Activated B cell treated with CpG ODN at 0.5 μM for 24 hours (primary cell): ENCODE measurements at regions not wholly inside any gene's neighbourhood (a gene's known extent, or its start where the extent isn't known, plus 50 kb on each side); places are given as distances from the start of the nearest gene placed in this dataset.

Experiments
- ATAC-seq: fragments of 200-7000 bp; cut with Tn5 transposase; one replicate; pipeline ENCODE4 v1.10.0; 2021; ENCODE audit warnings: low read depth, mild to moderate bottlenecking, moderate library complexity
- CTCF ChIA-PET: fragments of 350-600 bp; sonication (Branson Sonifier 250); formaldehyde crosslinking; loops from one replicate; lab custom pipeline; 2021; ENCODE audit warnings: antibody characterized with exemption; lab: Charles Lee
- POLR2A ChIA-PET: fragments of 350-600 bp; sonication (Branson Sonifier 250); formaldehyde crosslinking; loops from one replicate; lab custom pipeline; 2021; ENCODE audit warnings: antibody characterized with exemption; lab: Charles Lee
- DNase-seq: peaks from one replicate; pipeline ENCODE4 v3.0.0; 2022
- H3K27ac Mint-ChIP-seq: one replicate; pipeline ENCODE4 v1.8.0; 2020; ENCODE audit warnings: mixed read lengths
- H3K27me3 Mint-ChIP-seq: one replicate; pipeline ENCODE4 v1.8.0; 2021; ENCODE audit warnings: mixed read lengths
- H3K36me3 Mint-ChIP-seq: one replicate; pipeline ENCODE4 v1.8.0; 2021; ENCODE audit warnings: low read depth, mixed read lengths
- H3K4me1 Mint-ChIP-seq: one replicate; pipeline ENCODE4 v1.8.0; 2021; ENCODE audit warnings: mixed read lengths
- H3K4me3 Mint-ChIP-seq: one replicate; pipeline ENCODE4 v1.8.0; 2020; ENCODE audit warnings: mild to moderate bottlenecking, mixed read lengths
- H3K9me3 Mint-ChIP-seq: one replicate; pipeline ENCODE4 v1.8.0; 2020; ENCODE audit warnings: mixed read lengths
- intact Hi-C: fragments of 100-400 bp; cut with micrococcal nuclease; formaldehyde crosslinking; loops from one replicate; pipeline ENCODE4 v1.15.1; 2024
- TF ChIP-seq, protein P1 (sequence below): fragments of 200-600 bp; IDR thresholded peaks from one replicate; pipeline ENCODE4 v1.8.0; 2022; ENCODE audit warnings: antibody characterized with exemption, mild to moderate bottlenecking

DNA sequence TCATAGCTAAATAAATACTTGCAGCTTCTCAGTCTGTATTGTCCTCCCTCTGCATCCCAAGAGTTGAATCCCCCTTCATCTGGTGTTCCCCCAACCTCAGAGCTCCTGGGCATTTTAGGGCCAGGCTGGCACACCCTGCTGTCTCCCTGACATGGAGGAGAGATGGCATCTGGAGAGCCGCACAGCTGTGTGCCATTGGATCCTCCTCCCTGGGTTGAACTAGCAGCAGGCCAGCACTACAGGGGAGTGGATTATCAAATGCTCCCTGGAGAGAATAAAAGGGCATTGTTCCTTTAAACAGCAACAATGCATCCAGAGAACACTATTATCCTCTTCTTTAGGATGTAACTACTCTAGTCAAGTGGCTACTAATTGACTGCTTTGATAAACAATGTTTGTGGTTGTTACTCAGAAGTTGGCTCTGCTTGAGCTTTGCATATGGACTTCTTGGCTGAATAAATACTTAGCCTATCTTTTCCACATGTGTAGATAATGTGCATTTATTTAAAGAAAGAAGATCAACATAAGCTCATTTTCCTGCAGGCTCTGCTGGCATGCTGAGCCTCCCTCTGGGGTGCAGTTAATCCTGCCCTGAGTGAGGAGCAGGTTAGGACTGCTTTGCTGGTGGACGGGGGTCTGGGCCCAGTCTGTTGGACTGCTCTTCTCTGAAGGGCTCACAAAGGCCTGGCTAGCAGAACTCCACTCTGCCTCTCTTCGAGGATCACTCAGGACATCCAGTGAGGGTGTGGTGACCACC is 897.2 kb downstream of the TBC1D22A start:
- Mint-ChIP-seq H3K4me3 (no peak overlapping the region), H3K36me3 (no peaks in the 10 kb centered on the region), H3K27me3 (no peaks in the 10 kb centered on the region), H3K9me3 (peaks cover 2% of the 10 kb centered on the region), H3K4me1 (no peaks in the 10 kb centered on the region), H3K27ac (no peak overlapping the region)
- ChIA-PET POLR2A (no interaction called here), CTCF (no interaction called here)
- TF ChIP-seq, protein P1, sequence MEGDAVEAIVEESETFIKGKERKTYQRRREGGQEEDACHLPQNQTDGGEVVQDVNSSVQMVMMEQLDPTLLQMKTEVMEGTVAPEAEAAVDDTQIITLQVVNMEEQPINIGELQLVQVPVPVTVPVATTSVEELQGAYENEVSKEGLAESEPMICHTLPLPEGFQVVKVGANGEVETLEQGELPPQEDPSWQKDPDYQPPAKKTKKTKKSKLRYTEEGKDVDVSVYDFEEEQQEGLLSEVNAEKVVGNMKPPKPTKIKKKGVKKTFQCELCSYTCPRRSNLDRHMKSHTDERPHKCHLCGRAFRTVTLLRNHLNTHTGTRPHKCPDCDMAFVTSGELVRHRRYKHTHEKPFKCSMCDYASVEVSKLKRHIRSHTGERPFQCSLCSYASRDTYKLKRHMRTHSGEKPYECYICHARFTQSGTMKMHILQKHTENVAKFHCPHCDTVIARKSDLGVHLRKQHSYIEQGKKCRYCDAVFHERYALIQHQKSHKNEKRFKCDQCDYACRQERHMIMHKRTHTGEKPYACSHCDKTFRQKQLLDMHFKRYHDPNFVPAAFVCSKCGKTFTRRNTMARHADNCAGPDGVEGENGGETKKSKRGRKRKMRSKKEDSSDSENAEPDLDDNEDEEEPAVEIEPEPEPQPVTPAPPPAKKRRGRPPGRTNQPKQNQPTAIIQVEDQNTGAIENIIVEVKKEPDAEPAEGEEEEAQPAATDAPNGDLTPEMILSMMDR = no peak
- intact Hi-C loops = no loop called here
- DNase-seq (no peak), ATAC-seq (no peak)

DNA sequence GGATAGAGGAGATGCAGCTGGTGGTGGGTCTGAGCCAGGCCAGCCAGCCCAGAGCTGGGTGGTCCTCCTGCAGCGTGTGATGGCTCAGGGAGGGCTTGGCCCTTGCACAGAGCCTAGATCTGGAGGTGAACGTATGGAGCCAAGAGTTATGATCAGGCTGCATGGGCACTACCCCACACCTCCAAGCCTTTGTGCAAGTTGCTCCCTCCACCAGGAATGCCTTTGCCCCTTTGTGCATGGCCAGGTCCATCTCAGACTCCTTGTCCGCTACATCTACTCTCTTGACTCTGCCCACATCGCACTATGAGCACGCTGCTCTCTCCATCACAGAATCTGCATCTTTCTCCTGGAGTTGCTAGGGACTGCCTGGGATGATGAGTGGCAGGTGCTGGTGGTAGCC is 895.7 kb downstream of the TBC1D22A start:
- Mint-ChIP-seq H3K27me3 (no peaks in the 10 kb centered on the region), H3K4me1 (no peaks in the 10 kb centered on the region), H3K4me3 (no peak overlapping the region), H3K9me3 (no peaks in the 10 kb centered on the region), H3K36me3 (no peaks in the 10 kb centered on the region), H3K27ac (no peak overlapping the region)
- intact Hi-C loops = no loop called here
- TF ChIP-seq, protein P1 = no peak
- CTCF ChIA-PET = no interaction called here
- ATAC-seq (no peak), DNase-seq (no peak)
- POLR2A ChIA-PET = no interaction called here

DNA sequence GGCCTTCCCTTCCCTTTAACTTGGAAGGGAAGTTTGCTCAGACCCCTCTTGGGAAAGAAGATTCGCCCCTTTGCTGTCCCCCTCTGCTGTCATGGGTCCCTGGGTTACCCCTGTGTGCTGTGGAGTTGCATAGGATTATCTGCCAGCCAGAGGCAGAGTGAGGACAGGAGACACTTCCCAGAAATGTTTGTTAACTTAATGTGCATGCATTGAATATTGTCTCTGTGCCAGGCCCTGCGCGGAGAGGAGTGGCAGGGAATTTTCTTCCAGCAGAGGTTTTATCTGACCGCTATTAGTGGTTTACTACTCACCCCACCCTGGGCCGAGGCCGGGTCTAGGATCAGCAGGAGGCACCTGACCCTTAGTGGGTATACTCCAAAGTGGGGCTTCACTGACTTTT is 894.8 kb downstream of the TBC1D22A start:
- CTCF ChIA-PET = no interaction called here
- H3K4me3 Mint-ChIP-seq = no peak overlapping the region
- H3K4me1 Mint-ChIP-seq = no peaks in the 10 kb centered on the region
- TF ChIP-seq, protein P1 = no peak
- intact Hi-C loops = no loop called here
- DNase-seq = no peak
- H3K36me3 Mint-ChIP-seq = no peaks in the 10 kb centered on the region
- H3K27ac Mint-ChIP-seq = no peak overlapping the region
- no peaks in the 10 kb centered on the region for H3K9me3 Mint-ChIP-seq
- no peak for ATAC-seq
- POLR2A ChIA-PET = no interaction called here
- H3K27me3 Mint-ChIP-seq = no peaks in the 10 kb centered on the region

DNA sequence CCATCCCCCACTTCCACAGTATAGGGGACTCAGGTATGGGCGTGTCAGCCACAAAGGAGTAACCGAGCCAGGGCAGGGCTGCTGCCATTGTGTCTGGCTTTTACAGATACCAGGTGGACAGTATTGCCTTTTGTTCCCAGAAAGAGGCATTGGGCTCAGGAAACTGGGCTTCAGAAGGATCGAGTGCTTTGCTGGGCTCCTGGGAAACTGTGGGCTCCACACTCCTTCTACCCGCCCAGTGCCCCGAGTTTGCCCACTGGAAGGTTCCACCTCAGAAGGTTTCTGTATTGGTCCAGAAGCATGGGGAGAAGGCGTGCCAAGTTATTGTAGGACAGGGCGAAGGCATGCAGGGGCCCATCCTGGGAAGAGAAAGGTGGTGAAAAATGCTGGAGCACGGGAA is 894.4 kb downstream of the TBC1D22A start:
- Mint-ChIP-seq H3K4me1 (no peaks in the 10 kb centered on the region), H3K4me3 (no peak overlapping the region)
- POLR2A ChIA-PET = no interaction called here

DNA sequence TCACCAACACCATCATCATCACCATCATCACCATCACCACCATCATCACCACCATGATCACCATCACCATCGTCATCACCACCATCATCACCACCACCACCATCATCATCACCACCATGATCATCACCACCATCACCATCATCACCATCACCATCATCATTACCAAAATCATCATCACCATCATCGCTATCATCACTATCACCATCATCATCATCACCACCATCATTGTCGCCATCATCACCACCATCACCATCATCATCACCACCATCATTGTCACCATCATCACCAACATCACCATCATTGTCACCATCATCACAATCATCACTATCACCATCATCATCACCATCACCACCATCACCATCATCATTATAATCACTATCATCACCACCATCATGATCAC is 893.5 kb downstream of the TBC1D22A start:
- Mint-ChIP-seq H3K36me3 (no peaks in the 10 kb centered on the region), H3K9me3 (no peaks in the 10 kb centered on the region), H3K4me3 (no peak overlapping the region), H3K4me1 (no peaks in the 10 kb centered on the region), H3K27me3 (no peaks in the 10 kb centered on the region), H3K27ac (no peak overlapping the region)
- intact Hi-C loops = no loop called here
- POLR2A ChIA-PET = no interaction called here
- DNase-seq (no peak), ATAC-seq (no peak)
- CTCF ChIA-PET = no interaction called here
- TF ChIP-seq, protein P1 = no peak

More for the DNA sequence above, 894.4 kb downstream of the TBC1D22A start:
- ATAC-seq (no peak), DNase-seq (no peak)
- intact Hi-C loops = no loop called here
- H3K36me3 Mint-ChIP-seq = no peaks in the 10 kb centered on the region
- H3K9me3 Mint-ChIP-seq = no peaks in the 10 kb centered on the region
- CTCF ChIA-PET = no interaction called here
- H3K27ac Mint-ChIP-seq = no peak overlapping the region
- no peaks in the 10 kb centered on the region for H3K27me3 Mint-ChIP-seq
- TF ChIP-seq, protein P1 = no peak
